ENCODE measurements at regions not wholly inside any gene's neighbourhood (a gene's known extent, or its start where the extent isn't known, plus 50 kb on each side); places are given as distances from the start of the nearest gene placed in this dataset.

GRCh38 chr14:22334275-22334577, 254.8 kb downstream of the DAD1 start:
- TF ChIP-seq POLR2A (IDR thresholded peaks at IDR 0.05; ENCODE audit: low read depth, low read length) (no peak), MAFK (IDR thresholded peaks at IDR 0.05; ENCODE audit: low read depth, low read length) (no peak), BHLHE40 (IDR thresholded peaks at IDR 0.05; ENCODE audit: low read depth, low read length) (no peak)

Data from IMR-90 (cell line).